ENCODE measurements at regions not wholly inside any gene's neighbourhood (a gene's known extent, or its start where the extent isn't known, plus 50 kb on each side); places are given as distances from the start of the nearest gene placed in this dataset.
"Not testable (repeated sequence)": the region's sequence is repeated elsewhere in the genome, so short reads cannot be mapped to it uniquely, and the experiment has no call there.

DNA sequence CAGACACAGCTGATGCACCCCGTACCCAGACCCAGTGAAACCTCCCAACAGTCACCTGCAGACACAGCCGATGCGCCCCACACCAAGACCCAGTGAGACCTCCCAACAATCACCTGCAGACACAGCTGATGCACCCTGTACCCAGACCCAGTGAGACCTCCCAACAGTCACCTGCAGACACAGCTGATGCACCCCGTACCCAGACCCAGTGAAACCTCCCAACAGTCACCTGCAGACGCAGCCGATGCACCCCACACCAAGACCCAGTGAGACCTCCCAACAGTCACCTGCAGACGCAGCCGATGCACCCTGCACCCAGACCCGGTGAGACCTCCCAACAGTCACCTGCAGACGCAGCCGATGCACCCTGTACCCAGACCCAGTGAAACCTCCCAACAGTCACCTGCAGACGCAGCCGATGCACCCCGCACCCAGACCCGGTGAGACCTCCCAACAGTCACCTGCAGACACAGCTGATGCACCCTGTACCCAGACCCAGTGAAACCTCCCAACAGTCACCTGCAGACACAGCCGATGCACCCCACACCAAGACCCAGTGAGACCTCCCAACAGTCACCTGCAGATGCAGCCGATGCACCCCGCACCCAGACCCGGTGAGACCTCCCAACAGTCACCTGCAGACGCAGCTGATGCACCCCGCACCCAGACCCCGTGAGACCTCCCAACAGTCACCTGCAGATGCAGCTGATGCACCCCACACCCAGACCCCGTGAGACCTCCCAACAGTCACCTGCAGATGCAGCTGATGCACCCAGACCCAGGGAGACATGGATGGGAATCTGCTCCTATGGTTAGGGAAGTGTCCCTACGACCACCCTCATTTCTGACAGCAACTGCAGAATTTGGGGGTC lies 178.3 kb upstream of the C1orf174 start:
- TF ChIP-seq, protein P1, sequence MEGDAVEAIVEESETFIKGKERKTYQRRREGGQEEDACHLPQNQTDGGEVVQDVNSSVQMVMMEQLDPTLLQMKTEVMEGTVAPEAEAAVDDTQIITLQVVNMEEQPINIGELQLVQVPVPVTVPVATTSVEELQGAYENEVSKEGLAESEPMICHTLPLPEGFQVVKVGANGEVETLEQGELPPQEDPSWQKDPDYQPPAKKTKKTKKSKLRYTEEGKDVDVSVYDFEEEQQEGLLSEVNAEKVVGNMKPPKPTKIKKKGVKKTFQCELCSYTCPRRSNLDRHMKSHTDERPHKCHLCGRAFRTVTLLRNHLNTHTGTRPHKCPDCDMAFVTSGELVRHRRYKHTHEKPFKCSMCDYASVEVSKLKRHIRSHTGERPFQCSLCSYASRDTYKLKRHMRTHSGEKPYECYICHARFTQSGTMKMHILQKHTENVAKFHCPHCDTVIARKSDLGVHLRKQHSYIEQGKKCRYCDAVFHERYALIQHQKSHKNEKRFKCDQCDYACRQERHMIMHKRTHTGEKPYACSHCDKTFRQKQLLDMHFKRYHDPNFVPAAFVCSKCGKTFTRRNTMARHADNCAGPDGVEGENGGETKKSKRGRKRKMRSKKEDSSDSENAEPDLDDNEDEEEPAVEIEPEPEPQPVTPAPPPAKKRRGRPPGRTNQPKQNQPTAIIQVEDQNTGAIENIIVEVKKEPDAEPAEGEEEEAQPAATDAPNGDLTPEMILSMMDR (IDR thresholded peaks at IDR 0.05), result not testable (repeated sequence)
- TF ChIP-seq POLR2A (IDR thresholded peaks at IDR 0.05), result not testable (repeated sequence)
